T47D (cell line): ENCODE measurements at regions not wholly inside any gene's neighbourhood (a gene's known extent, or its start where the extent isn't known, plus 50 kb on each side); places are given as distances from the start of the nearest gene placed in this dataset.
"Not testable (repeated sequence)": the region's sequence is repeated elsewhere in the genome, so short reads cannot be mapped to it uniquely, and the experiment has no call there.

Source experiments
- DNase-seq, 2 experiments: peaks; one replicate each; pipeline versions ENCODE4 v3.0.0 to v3.0.0-alpha.2; 2011 to 2012; ENCODE audit warnings: low read depth in 1 of 2, low spot score in 1 of 2
- JUND ChIP-seq: IDR thresholded peaks from 2 replicates; pipeline ENCODE4 v1.6.1; 2012; ENCODE audit warnings: low read depth
- in situ Hi-C: cut with HindIII; loops from 2 replicates; pipeline ENCODE4 v1.10.0; 2016; ENCODE audit warnings: low sequenced_read_pairs, low pct_unique_long_range_greater_than_20kb

DNA sequence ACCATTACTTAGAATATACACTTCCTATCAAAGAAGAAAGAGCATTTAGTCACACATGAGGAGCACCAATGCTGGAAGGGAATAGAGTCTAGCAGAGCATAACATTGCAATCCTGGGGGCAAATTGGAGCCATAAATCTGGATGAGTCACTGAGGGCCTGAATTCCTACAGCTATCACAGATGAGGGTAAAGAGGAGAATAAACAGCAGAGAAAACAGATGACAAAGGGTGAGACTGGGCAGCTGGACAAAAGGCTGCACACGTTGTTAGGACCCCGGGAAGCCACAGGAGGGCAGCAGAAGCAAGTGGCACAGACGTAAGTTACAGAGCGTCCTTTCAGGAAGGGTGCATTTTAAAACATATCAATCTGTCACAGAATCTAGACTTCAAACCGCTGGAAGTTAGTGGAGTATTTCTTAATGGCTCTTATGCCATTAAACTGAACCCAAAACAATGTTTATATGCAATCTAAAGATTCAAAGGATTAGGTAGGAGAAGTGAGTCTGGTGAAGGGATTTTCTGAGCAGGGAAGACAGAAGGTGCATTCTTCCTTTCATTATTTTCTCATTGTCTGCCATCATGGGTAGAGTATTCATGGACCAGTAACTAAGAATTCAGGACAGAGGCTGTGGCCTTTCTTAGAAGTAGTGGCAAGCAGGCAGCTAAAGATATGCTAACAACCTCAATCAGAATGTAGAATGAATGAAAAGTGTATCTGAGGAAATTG, 159.8 kb upstream of the DAAM1 start:
- TF ChIP-seq JUND, result no peak
- peak; percentile 45 to 75 for DNase-seq
- in situ Hi-C loops, result no loop called here

DNA sequence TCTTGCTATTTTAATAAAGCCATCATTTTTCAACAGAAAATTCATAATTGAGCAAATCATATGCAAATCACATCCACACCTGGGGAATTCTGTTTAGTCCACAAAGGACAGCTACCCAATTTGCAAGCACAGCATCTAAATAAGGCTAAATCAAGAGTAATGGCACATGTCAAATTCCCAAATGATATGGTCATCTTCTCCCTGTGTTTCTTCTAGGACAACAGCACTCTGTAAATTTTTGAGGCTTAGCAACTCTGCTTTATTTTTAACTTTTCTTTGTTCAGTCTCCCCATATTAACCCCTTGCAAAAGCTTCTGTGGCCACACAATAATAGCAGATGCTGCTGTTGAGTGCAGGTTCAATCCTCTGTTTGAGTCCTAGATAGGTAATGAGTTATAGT, 155.6 kb upstream of the DAAM1 start:
- in situ Hi-C loops, result no loop called here
- no peak for DNase-seq
- TF ChIP-seq JUND, result no peak

DNA sequence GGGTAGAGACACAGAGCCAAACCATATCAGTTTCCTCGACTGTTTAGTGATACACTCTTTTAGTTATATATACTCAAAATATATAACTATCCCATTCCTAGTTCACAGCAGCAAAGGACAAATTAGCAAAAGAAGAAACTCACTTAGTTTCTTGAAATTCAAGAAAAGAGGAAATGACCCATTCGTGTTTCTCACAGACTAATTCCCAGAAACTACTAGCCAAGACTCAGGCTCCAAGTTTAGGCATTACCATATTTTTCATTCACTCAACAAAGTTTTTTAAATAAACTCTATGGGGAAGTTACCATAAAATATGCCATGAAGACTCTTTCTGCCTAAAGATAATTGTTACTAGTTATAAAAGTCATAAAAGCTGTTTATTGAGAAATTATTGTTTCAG, 152.3 kb upstream of the DAAM1 start:
- in situ Hi-C loops, result no loop called here
- TF ChIP-seq JUND, result no peak
- DNase-seq, result no peak

DNA sequence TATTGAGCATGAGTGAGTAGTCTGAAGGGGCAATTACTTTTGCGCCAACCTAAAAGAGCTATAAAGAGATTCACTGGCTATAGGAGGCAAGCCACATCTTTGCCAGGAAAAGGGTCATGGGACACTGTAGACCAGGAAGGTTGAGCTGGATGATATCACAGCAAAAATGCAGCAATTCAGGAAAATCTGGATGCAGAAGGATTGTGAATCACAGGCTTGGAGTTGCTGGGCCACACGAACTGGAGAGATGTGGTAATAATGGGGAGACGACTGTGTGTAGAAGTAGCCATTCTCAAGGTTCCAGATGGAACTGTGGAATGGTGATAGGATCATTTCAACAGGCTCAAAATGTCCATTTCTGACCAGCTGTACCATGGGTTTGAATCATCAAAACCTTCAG, 151.4 kb upstream of the DAAM1 start:
- no peak for DNase-seq
- in situ Hi-C loops, result no loop called here
- no peak for TF ChIP-seq JUND

DNA sequence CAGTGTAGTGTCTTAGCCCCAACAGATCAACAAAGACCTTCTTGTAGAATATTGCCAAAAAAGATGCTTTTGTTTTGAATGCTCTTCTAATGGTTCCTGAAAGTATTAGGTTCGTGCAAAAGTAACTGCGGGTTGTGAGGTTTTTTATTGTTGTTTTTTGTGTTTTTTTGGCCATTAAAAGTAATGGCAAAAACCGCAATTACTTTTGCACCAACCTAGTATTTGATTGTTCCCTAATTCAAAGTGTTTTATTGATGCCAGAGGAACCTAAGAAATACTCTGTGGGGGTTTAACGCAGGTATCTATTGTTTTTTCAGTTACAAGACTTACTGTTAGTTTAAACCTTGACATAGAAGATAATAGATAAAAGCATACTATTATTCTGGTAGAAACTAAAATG, 150.8 kb upstream of the DAAM1 start:
- in situ Hi-C loops, result no loop called here
- no peak for TF ChIP-seq JUND
- DNase-seq, result no peak

DNA sequence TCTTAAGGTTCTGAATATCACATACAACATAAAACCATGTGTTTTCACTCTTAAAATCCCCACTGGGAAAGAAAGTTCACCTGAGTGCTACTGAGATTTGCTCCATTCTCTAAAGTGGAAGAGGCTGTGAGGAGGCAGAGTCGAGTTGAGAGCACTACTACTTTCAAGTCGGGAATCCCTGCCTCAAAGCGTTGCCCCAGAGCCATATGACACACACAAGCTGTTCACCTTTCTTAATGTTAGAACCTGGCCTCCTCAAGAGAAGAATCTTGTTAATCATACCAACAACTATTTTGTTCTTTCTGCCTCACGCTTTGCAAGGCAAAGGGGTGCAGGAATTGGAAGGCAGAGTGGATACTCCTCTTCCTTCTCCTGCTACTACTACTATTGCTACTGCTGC, 149.7 kb upstream of the DAAM1 start:
- no peak for TF ChIP-seq JUND
- no peak for DNase-seq
- in situ Hi-C loops, result no loop called here

DNA sequence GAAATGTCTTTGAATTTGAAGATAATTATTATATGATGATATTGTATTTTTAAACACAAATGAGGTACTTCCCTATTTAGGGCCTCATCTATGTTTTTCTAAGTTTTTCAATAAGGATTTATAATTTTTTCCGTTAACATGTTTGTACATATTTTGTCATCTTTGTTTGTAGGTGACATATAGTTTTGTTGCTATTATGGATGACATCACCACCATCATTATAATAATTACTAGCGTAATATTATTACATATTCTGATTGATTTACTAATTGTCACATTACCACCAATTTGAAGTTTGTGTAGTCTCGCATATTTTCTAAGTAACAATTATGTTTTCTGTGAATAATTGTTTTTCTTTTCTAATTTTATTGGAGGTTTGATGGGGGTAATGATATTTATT, 147.2 kb upstream of the DAAM1 start:
- no peak for TF ChIP-seq JUND
- in situ Hi-C loops, result no loop called here

DNA sequence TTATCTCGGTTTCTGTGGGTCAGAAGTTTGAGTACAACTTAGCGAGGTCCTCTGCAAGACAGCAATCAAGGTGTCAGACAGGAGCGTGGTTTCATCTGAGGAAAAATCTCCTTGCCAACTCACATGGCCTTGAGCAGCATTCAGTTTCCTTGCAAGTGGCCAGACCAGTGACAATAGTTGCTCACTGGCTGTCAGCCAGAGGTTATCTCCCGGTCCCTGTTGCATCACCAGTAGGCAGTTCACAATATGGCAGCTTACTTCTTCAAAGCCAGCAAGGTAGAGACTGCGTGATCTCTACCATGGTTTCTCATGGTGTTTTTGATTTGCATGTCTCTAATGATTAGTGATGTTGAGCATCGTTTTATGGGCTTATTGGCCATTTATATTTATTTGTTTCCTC, 143.8 kb upstream of the DAAM1 start:
- in situ Hi-C loops, result no loop called here
- TF ChIP-seq JUND, result no peak
- DNase-seq, result no peak

More for the DNA sequence above, 147.2 kb upstream of the DAAM1 start:
- no peak for DNase-seq

DNA sequence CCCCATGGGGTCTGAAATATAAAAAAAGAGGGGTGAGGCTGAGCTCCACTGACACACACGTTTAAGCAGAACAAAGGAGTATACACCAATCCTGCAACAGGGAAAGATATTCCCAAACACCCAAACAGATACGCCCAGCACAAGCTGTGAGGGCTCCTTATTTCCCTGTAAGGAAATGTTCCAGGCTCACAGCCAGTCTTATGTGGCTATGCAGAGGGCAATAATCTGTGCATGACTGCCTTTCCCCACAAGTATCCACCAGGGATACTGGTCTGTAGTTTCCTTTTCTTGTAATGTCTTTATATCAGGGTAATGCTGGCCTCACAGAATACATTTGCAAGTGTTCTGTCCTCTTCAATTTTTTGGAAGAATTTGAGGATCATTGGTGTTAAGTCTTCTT, 141.7 kb upstream of the DAAM1 start:
- in situ Hi-C loops, result no loop called here
- no peak for DNase-seq
- no peak for TF ChIP-seq JUND

DNA sequence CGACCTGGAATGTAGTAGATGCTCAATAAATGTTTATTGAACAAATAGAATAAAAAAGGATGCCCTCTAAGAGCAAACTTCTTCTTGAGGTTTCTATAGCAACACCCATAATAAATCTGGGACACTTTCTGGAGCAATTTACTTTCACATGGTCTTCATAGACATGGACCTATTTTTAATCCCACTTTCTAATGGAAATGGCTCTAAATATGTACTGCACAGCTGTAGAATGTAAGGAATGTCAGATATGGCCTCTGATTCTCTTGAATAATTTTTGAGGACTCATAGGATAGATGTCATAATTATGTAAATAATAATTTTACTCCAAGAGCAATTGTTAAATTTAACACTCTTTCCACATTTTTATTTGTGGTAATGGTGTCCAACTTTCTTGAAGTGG, 133.5 kb upstream of the DAAM1 start:
- no peak for DNase-seq
- no peak for TF ChIP-seq JUND
- in situ Hi-C loops, result no loop called here

DNA sequence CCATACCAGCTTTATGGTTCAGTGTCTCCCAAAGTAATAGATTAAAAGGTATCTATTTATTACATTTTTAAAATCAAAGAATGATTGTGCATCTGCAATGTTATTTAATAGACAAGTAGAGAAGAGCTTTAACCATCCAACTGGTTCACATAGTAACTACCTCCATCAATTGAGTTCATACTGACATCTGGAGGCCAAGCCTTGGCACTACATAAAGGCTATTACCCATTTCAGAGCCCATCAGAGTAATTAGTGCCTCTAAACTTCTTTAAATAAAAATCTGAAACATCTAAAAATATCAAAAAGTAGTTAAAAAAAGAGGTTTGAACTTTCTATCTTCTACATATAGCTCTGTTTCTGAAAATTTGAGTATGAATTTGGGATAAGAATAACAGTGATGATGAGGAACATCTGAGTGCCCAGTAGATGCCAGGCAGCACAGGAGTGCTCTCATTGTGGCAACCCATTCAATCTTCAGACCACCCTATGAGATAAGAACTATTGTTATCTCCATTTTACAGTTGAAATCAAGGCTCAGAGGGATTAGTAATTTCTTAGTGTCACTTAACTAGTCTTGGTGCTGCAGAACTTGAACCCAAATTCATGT, 132.9 kb upstream of the DAAM1 start:
- peak; percentile 65 to 90 for DNase-seq
- in situ Hi-C loops, result no loop called here
- no peak for TF ChIP-seq JUND

DNA sequence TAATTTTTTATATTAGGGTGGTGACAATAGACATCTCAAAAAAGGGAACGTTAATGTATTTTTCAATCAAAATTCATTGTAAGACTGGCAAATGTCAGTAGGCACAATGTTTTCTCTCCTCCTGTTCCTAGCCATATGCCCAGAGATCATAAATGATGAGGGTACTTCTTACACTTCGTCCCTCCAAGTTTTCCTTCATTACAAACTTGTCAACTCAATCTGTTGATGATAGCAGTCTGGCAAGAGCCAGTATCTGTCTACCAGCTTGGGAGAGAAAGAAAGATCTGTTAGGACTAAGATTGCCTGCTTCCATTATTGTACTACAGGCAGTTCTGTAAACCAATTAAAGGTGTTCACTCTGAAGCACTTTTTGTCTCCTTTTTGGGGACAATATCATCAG, 130.9 kb upstream of the DAAM1 start:
- in situ Hi-C loops, result no loop called here
- DNase-seq, result no peak
- TF ChIP-seq JUND, result no peak

DNA sequence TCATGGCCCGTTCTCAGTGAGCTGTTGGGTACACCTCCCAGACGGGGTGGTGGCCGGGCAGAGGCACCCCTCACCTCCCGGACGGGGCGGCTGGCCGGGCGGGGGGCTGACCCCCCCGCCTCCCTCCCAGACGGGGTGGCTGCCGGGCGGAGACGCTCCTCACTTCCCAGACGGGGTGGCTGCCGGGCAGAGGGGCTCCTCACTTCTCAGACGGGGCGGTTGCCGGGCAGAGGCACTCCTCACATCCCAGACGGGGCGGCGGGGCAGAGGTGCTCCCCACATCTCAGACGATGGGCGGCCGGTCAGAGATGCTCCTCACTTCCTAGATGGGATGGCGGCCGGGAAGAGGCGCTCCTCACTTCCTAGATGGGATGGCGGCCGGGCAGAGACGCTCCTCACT, 129.7 kb upstream of the DAAM1 start:
- DNase-seq, in situ Hi-C loops: not testable (repeated sequence)

DNA sequence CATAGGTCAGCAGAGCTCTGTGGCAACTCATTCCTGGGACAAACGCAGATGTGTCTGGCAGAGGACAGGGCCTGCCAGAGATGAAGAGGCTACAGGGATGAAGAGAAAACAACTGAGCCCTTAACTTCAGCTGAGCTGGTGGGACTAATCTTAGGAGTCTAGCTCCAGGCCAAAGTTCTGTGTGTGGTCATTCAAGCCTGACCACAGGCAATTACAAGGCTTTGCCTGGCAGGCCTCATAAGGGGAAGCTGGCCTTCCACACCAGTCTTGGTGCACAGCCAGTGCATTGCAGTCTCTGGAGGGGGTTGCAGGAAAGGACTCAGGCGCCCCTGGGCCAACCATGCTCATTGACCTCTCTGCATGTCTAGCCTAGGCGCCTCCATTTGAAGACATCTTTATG, 127.6 kb upstream of the DAAM1 start:
- DNase-seq, result no peak
- in situ Hi-C loops, result no loop called here
- TF ChIP-seq JUND, result no peak
